Natural killer cell (primary cell): ENCODE measurements at regions not wholly inside any gene's neighbourhood (a gene's known extent, or its start where the extent isn't known, plus 50 kb on each side); places are given as distances from the start of the nearest gene placed in this dataset.

ENCODE experiments used
- ATAC-seq, 3 donors: fragments of 150-1000 bp in 2 of 3; fragments of 200-7000 bp in 1 of 3; cut with Tn5 transposase; 1 replicate in 1 of 3; 2 replicates in 2 of 3; pipeline ENCODE4 v1.10.0; 2021; ENCODE audit warnings: mild to moderate bottlenecking in 2 of 3, moderate library complexity in 2 of 3
- DNase-seq, 2 donors: peaks; one replicate each; pipeline versions ENCODE4 v3.0.0 to v3.0.0-alpha.2; 2013 to 2021; ENCODE audit warnings: mixed read lengths in 1 of 2
- H3K27ac ChIP-seq: one replicate; pipeline ENCODE4 v1.5.1; 2013; ENCODE audit warnings: mild to moderate bottlenecking, low read length
- H3K27me3 ChIP-seq: one replicate; pipeline ENCODE4 v1.6.1; 2013; ENCODE audit warnings: low read length; ENCODE audit not compliant: control insufficient read depth, insufficient read depth
- H3K36me3 ChIP-seq: one replicate; pipeline ENCODE4 v1.6.1; 2013; ENCODE audit warnings: low read length; ENCODE audit not compliant: control insufficient read depth, insufficient read depth
- H3K4me1 ChIP-seq: one replicate; pipeline ENCODE4 v1.6.1; 2013; ENCODE audit warnings: low read length; ENCODE audit not compliant: control insufficient read depth, insufficient read depth
- H3K4me3 ChIP-seq: one replicate; pipeline ENCODE4 v1.5.1; 2013; ENCODE audit warnings: low read length
- H3K9me3 ChIP-seq: one replicate; pipeline ENCODE4 v1.6.1; 2013; ENCODE audit warnings: low read length; ENCODE audit not compliant: control insufficient read depth, insufficient read depth
- H3K27ac Mint-ChIP-seq, 2 donors: one replicate each; pipeline ENCODE4 v1.8.0; 2022; ENCODE audit warnings: mild to moderate bottlenecking in 2 of 2, mixed read lengths in 2 of 2, moderate library complexity in 1 of 2
- H3K27me3 Mint-ChIP-seq, 2 donors: one replicate each; pipeline ENCODE4 v1.8.0; 2022; ENCODE audit warnings: low read depth in 2 of 2, mixed read lengths in 2 of 2
- H3K36me3 Mint-ChIP-seq: one replicate; pipeline ENCODE4 v1.8.0; 2022; ENCODE audit warnings: mixed read lengths
- H3K4me1 Mint-ChIP-seq, 2 donors: one replicate each; pipeline ENCODE4 v1.8.0; 2022; ENCODE audit warnings: mixed read lengths in 2 of 2
- H3K4me3 Mint-ChIP-seq: one replicate; pipeline ENCODE4 v1.8.0; 2022; ENCODE audit warnings: mild to moderate bottlenecking, moderate library complexity, mixed read lengths
- H3K9me3 Mint-ChIP-seq, 2 donors: one replicate each; pipeline ENCODE4 v1.8.0; 2022; ENCODE audit warnings: mixed read lengths in 2 of 2
- CTCF ChIP-seq: fragments of 200-600 bp; IDR thresholded peaks from one replicate; pipeline ENCODE4 v1.8.0; 2022; ENCODE audit warnings: antibody characterized with exemption
- WGBS: methylation state at CpG from one replicate; pipeline ENCODE4 v1.1.7; 2013; ENCODE audit warnings: missing lambda C conversion rate; ENCODE audit not compliant: insufficient coverage; 5-methylcytosine and 5-hydroxymethylcytosine counted together
- intact Hi-C: fragments of 100-400 bp; cut with micrococcal nuclease; formaldehyde crosslinking; loops from one replicate; pipeline ENCODE4 v1.14.2; 2022

DNA sequence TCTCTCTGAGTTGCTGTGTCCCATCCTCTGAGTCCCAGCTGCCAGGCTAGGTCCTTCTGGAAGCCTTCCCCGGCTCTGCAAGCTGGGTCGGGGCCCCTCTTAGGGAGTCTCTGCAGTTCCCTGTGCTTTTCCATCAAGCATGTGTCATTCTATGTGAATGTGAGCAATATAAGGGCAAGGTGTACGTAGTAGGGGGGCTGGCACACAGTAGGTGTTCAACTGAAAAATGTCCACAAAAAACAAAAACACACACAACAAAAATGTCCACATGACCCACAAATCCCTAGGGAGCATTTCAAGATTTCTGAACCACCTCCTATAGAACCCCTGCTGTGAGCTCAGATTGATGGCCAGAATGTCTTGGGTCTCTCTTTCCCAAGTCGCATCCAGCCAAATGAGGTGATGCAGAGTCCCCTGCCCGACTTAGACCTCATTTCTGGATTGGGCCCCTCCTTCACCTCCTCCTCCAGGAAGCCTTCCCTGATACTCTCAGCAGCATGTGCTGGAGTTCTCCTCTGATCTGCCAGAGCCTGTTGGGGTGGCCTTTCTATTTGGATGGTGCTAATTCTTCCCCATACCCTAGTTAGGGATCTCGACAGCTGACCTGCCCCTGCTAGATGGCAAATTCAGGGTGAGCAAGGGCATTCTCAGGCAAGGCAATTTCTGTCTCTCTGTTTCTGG lies 196.1 kb upstream of the LHX5 start:
- H3K9me3 Mint-ChIP-seq = no peaks in the 10 kb centered on the region
- Histone ChIP-seq H3K36me3 (no peaks in the 10 kb centered on the region), H3K27me3 (no peaks in the 10 kb centered on the region), H3K27ac (no peak overlapping the region), H3K4me3 (no peak overlapping the region), H3K4me1 (no peaks in the 10 kb centered on the region), H3K9me3 (no peaks in the 10 kb centered on the region)
- no peaks in the 10 kb centered on the region for H3K36me3 Mint-ChIP-seq
- no peak for TF ChIP-seq CTCF
- 64% methylated on average over 5 of the region's 6 CpGs for WGBS
- H3K4me1 Mint-ChIP-seq = no peaks in the 10 kb centered on the region
- H3K27ac Mint-ChIP-seq = no peak overlapping the region
- DNase-seq (no peak), ATAC-seq (no peak)
- H3K4me3 Mint-ChIP-seq = no peak overlapping the region
- intact Hi-C loops = no loop called here
- peaks cover 24 to 30% of the 10 kb centered on the region in 2 donors for H3K27me3 Mint-ChIP-seq

DNA sequence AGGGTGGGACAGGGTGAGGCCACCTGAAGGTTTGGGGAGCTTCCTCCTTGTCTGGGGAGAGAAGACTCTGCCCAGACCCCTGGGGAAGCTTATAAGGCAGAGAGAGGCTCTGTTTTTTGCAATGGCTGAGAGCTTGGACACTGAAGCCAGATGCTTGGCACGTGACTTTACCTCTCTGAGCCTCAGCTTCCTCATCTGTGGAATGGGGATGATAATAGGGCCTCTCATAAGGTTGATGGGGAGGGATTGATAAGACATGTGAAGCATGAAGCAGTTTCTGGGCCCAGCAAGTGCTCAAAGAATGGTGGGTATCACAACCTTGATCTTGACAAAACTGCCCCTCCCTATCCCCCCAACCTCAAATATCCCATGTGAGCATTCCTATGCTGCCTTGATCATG lies 195.4 kb upstream of the LHX5 start:
- DNase-seq (no peak), ATAC-seq (no peak)
- WGBS = 50% methylated on average over 1 of the region's 1 CpG
- H3K27ac ChIP-seq = no peak overlapping the region
- Mint-ChIP-seq H3K27ac (no peak overlapping the region), H3K4me3 (no peak overlapping the region), H3K36me3 (no peaks in the 10 kb centered on the region), H3K27me3 (peaks cover 24 to 36% of the 10 kb centered on the region in 2 donors), H3K4me1 (no peaks in the 10 kb centered on the region), H3K9me3 (no peaks in the 10 kb centered on the region)
- intact Hi-C loops = no loop called here
- H3K9me3 ChIP-seq = no peaks in the 10 kb centered on the region
- no peak overlapping the region for H3K4me3 ChIP-seq
- H3K36me3 ChIP-seq = no peaks in the 10 kb centered on the region
- no peaks in the 10 kb centered on the region for H3K4me1 ChIP-seq
- TF ChIP-seq CTCF = no peak
- H3K27me3 ChIP-seq = no peaks in the 10 kb centered on the region

DNA sequence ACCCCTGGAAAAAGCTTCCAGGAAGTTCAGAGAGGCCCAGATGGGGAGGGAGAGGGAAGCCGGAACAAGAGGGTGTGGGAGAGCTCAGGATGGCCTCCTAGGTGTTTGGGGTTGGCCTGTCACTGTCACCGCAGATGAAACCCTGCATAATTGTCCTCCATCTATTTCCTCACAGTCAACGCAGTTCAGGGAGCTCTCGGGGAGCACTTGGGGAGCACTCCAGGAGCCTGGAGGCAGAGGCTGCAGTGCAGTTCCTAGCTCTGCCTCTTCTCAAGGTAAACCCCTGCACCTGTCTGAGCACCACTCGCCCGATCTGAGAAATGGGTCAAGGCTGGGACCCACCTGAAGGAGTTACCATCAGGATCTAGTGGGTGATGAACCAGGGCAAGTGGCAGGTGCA lies 194.6 kb upstream of the LHX5 start:
- peaks cover 24 to 36% of the 10 kb centered on the region in 2 donors for H3K27me3 Mint-ChIP-seq
- no peak for DNase-seq
- 70% methylated on average over 6 of the region's 6 CpGs for WGBS
- no peaks in the 10 kb centered on the region for H3K9me3 Mint-ChIP-seq
- H3K4me1 Mint-ChIP-seq = no peaks in the 10 kb centered on the region
- intact Hi-C loops = no loop called here
- H3K4me3 Mint-ChIP-seq = no peak overlapping the region
- Histone ChIP-seq H3K4me3 (no peak overlapping the region), H3K36me3 (no peaks in the 10 kb centered on the region), H3K27me3 (no peaks in the 10 kb centered on the region), H3K4me1 (no peaks in the 10 kb centered on the region), H3K9me3 (no peaks in the 10 kb centered on the region), H3K27ac (no peak overlapping the region)
- H3K27ac Mint-ChIP-seq = no peak overlapping the region
- ATAC-seq = no peak
- H3K36me3 Mint-ChIP-seq = no peaks in the 10 kb centered on the region
- TF ChIP-seq CTCF = no peak

DNA sequence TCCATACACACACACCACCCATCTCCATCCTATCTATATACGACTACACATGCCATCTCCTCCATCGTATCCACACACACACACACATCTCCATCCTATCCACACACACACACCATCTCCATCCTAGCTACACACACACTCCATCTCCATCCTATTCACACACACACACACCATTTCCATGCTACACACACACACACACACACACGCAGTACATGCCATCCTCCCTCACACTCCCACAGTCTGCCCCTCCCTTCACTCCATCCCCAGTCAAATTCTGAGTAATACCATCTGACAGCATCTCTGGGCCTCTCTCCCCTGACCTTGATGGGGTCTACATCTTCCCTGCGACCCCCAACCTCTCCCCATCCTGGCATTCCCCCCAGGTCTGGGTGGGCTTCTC lies 193.8 kb upstream of the LHX5 start:
- intact Hi-C loops = no loop called here
- H3K4me1 ChIP-seq = no peaks in the 10 kb centered on the region
- no peak overlapping the region for H3K27ac ChIP-seq
- H3K4me3 Mint-ChIP-seq = no peak overlapping the region
- H3K27ac Mint-ChIP-seq = no peak overlapping the region
- ATAC-seq (peak in 1 of 3 donors; percentile 25), DNase-seq (no peak)
- H3K9me3 ChIP-seq = no peaks in the 10 kb centered on the region
- TF ChIP-seq CTCF = no peak
- H3K27me3 ChIP-seq = no peaks in the 10 kb centered on the region
- H3K27me3 Mint-ChIP-seq = peaks cover 21 to 29% of the 10 kb centered on the region in 2 donors
- no peaks in the 10 kb centered on the region for H3K36me3 ChIP-seq
- no peak overlapping the region for H3K4me3 ChIP-seq
- H3K36me3 Mint-ChIP-seq = no peaks in the 10 kb centered on the region
- H3K4me1 Mint-ChIP-seq = no peaks in the 10 kb centered on the region
- H3K9me3 Mint-ChIP-seq = no peaks in the 10 kb centered on the region
- 81% methylated on average over 4 of the region's 4 CpGs for WGBS
